Left lung (tissue), 4 donors: ENCODE measurements at regions not wholly inside any gene's neighbourhood (a gene's known extent, or its start where the extent isn't known, plus 50 kb on each side); places are given as distances from the start of the nearest gene placed in this dataset.

ENCODE experiments used
- ATAC-seq: fragments of 200-7000 bp; cut with Tn5 transposase; one replicate; pipeline ENCODE4 v1.9.1; 2020; ENCODE audit warnings: moderate library complexity
- DNase-seq, 4 donors: peaks; one replicate each; pipeline ENCODE4 v3.0.0-alpha.2; 2013 to 2020
- H3K27ac ChIP-seq, 2 donors: fragments of 200-600 bp; sonication (generic) in 1 of 2; one replicate each; pipeline versions ENCODE4 v1.5.0 to v1.8.0; 2020 to 2021
- H3K27me3 ChIP-seq, 2 donors: fragments of 200-600 bp; sonication (generic) in 1 of 2; one replicate each; pipeline versions ENCODE4 v1.5.0 to v1.8.0; 2020 to 2021
- H3K36me3 ChIP-seq, 2 donors: fragments of 200-600 bp; sonication (generic) in 1 of 2; one replicate each; pipeline versions ENCODE4 v1.5.0 to v1.8.0; 2020 to 2021
- H3K4me1 ChIP-seq, 2 donors: fragments of 200-600 bp; one replicate each; pipeline ENCODE4 v1.8.0; 2021
- H3K4me3 ChIP-seq, 2 donors: fragments of 200-600 bp; sonication (generic) in 1 of 2; one replicate each; pipeline versions ENCODE4 v1.5.0 to v1.8.0; 2020 to 2021; ENCODE audit warnings: mild to moderate bottlenecking in 1 of 2
- H3K9me3 ChIP-seq, 2 donors: fragments of 200-600 bp; sonication (generic) in 1 of 2; one replicate each; pipeline versions ENCODE4 v1.5.0 to v1.8.0; 2020 to 2021
- CTCF ChIP-seq, 2 donors: fragments of 200-600 bp; sonication (generic) in 1 of 2; IDR thresholded peaks; one replicate each; pipeline versions ENCODE4 v1.5.0 to v1.8.0; 2021; ENCODE audit warnings: antibody characterized with exemption in 2 of 2
- intact Hi-C, 2 donors: fragments of 100-400 bp; cut with DNase I; formaldehyde crosslinking; loops; one replicate each; pipeline versions ENCODE4 v1.11.2 to v1.14.2; 2022
- donor health status: DM: no; HTN: yes; CAD: no.
- donor health status: DM: no; HTN: no; CAD: no.

GRCh38 chr17:72511874-72512273, 391.1 kb downstream of the SOX9 start:
- no peak for TF ChIP-seq CTCF (IDR thresholded peaks at IDR 0.05)
- Histone ChIP-seq H3K27ac (no peak overlapping the region), H3K36me3 (no peaks in the 10 kb centered on the region), H3K9me3 (no peaks in the 10 kb centered on the region), H3K4me3 (no peak overlapping the region), H3K4me1 (no peaks in the 10 kb centered on the region), H3K27me3 (peaks cover 0 to 9% of the 10 kb centered on the region in 2 donors)
- ATAC-seq (no peak), DNase-seq (no peak)
- intact Hi-C loops: no loop called here

GRCh38 chr17:72512649-72513556, 392.1 kb downstream of the SOX9 start:
- DNase-seq (no peak), ATAC-seq (no peak)
- intact Hi-C loops: no loop called here
- no peak overlapping the region for H3K27ac ChIP-seq
- no peaks in the 10 kb centered on the region for H3K36me3 ChIP-seq
- H3K4me1 ChIP-seq: no peaks in the 10 kb centered on the region
- no peaks in the 10 kb centered on the region for H3K9me3 ChIP-seq
- no peak overlapping the region for H3K4me3 ChIP-seq
- TF ChIP-seq CTCF (IDR thresholded peaks at IDR 0.05): no peak
- H3K27me3 ChIP-seq: peaks cover 0 to 17% of the 10 kb centered on the region in 2 donors

DNA sequence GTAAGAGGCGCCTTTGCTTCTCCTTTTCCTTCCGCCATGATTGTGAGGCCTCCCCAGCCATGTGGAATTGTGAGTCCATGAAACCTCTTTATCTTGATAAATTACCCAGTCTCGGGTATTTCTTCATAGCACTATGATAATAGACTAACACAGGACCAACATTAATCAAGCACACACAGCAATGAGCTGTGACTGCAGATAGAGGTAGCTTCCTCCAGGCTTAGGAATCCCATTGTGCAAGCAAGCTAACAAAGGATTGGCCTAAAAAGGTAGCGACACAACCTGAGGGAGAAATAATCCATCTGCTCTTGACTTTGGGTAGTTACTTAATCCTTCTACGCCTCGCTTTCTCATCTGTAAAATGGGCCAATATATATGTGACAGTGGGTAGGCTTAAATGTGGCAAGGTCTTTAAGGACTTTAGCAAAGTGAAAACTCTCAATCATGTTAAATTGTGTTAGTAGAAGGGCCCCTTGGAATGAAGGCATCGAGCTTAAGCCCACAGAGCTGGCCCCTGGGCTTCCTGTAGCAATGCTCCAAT, 393.6 kb downstream of the SOX9 start:
- no peak overlapping the region for H3K4me3 ChIP-seq
- intact Hi-C loops: no loop called here
- no peak for ATAC-seq
- DNase-seq: no peak
- H3K36me3 ChIP-seq: no peaks in the 10 kb centered on the region
- no peaks in the 10 kb centered on the region for H3K4me1 ChIP-seq
- H3K27me3 ChIP-seq: peaks cover 0 to 26% of the 10 kb centered on the region in 2 donors
- no peak overlapping the region for H3K27ac ChIP-seq
- no peak for TF ChIP-seq CTCF (IDR thresholded peaks at IDR 0.05)
- no peaks in the 10 kb centered on the region for H3K9me3 ChIP-seq

GRCh38 chr17:72514891-72515290, 394.1 kb downstream of the SOX9 start:
- TF ChIP-seq CTCF (IDR thresholded peaks at IDR 0.05): no peak
- Histone ChIP-seq H3K36me3 (no peaks in the 10 kb centered on the region), H3K9me3 (no peaks in the 10 kb centered on the region), H3K4me3 (no peak overlapping the region), H3K27me3 (peaks cover 0 to 26% of the 10 kb centered on the region in 2 donors), H3K27ac (no peak overlapping the region), H3K4me1 (no peaks in the 10 kb centered on the region)
- intact Hi-C loops: no loop called here
- ATAC-seq (peak; percentile 50), DNase-seq (peak in 3 of 4 donors; percentile 51 to 78 (median 54))

DNA sequence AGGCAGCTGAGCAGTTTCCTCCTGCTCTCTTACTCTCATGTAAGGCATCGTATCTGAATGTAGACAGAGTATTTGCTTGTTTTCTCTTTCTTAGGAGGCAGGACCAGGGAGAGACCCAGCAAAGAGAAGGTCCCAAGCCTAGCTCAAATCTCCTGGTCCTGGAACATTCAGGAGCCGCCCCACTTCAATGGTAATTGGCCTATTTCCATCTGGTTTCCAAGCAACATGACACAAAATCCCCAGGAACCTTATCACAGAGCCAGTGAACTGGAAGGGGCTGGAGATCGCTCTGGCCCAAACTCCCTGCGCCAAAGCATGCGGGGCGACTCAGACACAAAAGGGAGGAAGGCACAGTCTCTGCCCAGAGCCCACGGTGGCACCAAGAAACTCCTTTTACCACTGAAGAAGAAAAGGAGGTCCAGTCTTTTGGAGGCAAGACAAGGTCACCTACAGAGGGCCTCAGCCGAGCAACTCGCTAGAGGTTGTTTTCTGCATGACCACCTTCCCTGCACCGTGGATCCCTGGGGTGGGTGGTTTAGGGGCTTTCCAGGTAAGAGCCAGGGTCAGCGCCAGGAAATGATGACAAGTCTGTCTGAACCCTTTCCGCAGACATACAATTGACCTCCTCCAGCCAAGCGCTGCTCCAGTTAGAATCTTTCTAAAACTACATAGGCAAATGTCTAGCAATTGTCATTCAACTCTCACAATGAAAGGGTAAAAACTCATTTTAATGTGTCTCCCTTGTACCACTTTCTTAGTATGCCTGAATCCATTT, 394.7 kb downstream of the SOX9 start:
- peak; percentile 18 for ATAC-seq
- DNase-seq: peak in 2 of 4 donors; percentile 65 to 83
- H3K4me3 ChIP-seq: no peak overlapping the region
- no peaks in the 10 kb centered on the region for H3K9me3 ChIP-seq
- no peaks in the 10 kb centered on the region for H3K4me1 ChIP-seq
- no peak overlapping the region for H3K27ac ChIP-seq
- intact Hi-C loops: no loop called here
- peaks cover 0 to 26% of the 10 kb centered on the region in 2 donors for H3K27me3 ChIP-seq
- TF ChIP-seq CTCF (IDR thresholded peaks at IDR 0.05): no peak
- H3K36me3 ChIP-seq: no peaks in the 10 kb centered on the region
